ENCODE measurements at regions not wholly inside any gene's neighbourhood (a gene's known extent, or its start where the extent isn't known, plus 50 kb on each side); places are given as distances from the start of the nearest gene placed in this dataset.
"Not testable (repeated sequence)": the region's sequence is repeated elsewhere in the genome, so short reads cannot be mapped to it uniquely, and the experiment has no call there.

- no peak for DNase-seq
These were observed 688.0 kb downstream of the PCDH7 start for GRCh38 chr4:31408121-31408520.

- no peak for DNase-seq
These were observed 691.4 kb downstream of the PCDH7 start for GRCh38 chr4:31411565-31411964.

GRCh38 chr4:31415629-31416028 lies 695.5 kb downstream of the PCDH7 start:
- no peak for DNase-seq

GRCh38 chr4:31416498-31416897 lies 696.3 kb downstream of the PCDH7 start:
- no peak for DNase-seq

GRCh38 chr4:31417040-31417439 lies 696.9 kb downstream of the PCDH7 start:
- no peak for DNase-seq

- DNase-seq = no peak
These were observed 701.8 kb downstream of the PCDH7 start for GRCh38 chr4:31422006-31422405.

GRCh38 chr4:31427691-31428090 lies 707.5 kb downstream of the PCDH7 start:
- no peak for DNase-seq

- no peak for DNase-seq
These were observed 722.1 kb downstream of the PCDH7 start for GRCh38 chr4:31442236-31442635.

- DNase-seq = no peak
These were observed 725.4 kb downstream of the PCDH7 start for GRCh38 chr4:31445526-31445925.

- DNase-seq = no peak
These were observed 735.4 kb downstream of the PCDH7 start for GRCh38 chr4:31455612-31456011.

- DNase-seq = no peak
These were observed 738.6 kb downstream of the PCDH7 start for GRCh38 chr4:31458813-31459212.

GRCh38 chr4:31461421-31461820 lies 741.3 kb downstream of the PCDH7 start:
- no peak for DNase-seq

- no peak for DNase-seq
These were observed 747.6 kb downstream of the PCDH7 start for GRCh38 chr4:31467781-31468180.

GRCh38 chr4:31474221-31474620 lies 754.1 kb downstream of the PCDH7 start:
- DNase-seq = no peak

- DNase-seq = no peak
These were observed 762.5 kb downstream of the PCDH7 start for GRCh38 chr4:31482691-31483090.

- DNase-seq = not testable (repeated sequence)
These were observed 779.0 kb downstream of the PCDH7 start for GRCh38 chr4:31499216-31499615.

- DNase-seq = no peak
These were observed 796.4 kb downstream of the PCDH7 start for GRCh38 chr4:31516520-31516919.

GRCh38 chr4:31518796-31519250 lies 798.7 kb downstream of the PCDH7 start:
- no peak for DNase-seq

- no peak for DNase-seq
These were observed 810.4 kb downstream of the PCDH7 start for GRCh38 chr4:31530555-31530954.

GRCh38 chr4:31538877-31539276 lies 818.7 kb downstream of the PCDH7 start:
- DNase-seq = no peak

GRCh38 chr4:31539284-31540069 lies 819.3 kb downstream of the PCDH7 start:
- DNase-seq = no peak

- no peak for DNase-seq
These were observed 825.2 kb downstream of the PCDH7 start for GRCh38 chr4:31545330-31545729.

- no peak for DNase-seq
These were observed 825.6 kb downstream of the PCDH7 start for GRCh38 chr4:31545755-31546154.

- no peak for DNase-seq
These were observed 827.9 kb downstream of the PCDH7 start for GRCh38 chr4:31548021-31548420.

- no peak for DNase-seq
These were observed 828.7 kb downstream of the PCDH7 start for GRCh38 chr4:31548823-31549222.

Measured in EL (cell line).